ENCODE measurements at regions not wholly inside any gene's neighbourhood (a gene's known extent, or its start where the extent isn't known, plus 50 kb on each side); places are given as distances from the start of the nearest gene placed in this dataset.

DNA sequence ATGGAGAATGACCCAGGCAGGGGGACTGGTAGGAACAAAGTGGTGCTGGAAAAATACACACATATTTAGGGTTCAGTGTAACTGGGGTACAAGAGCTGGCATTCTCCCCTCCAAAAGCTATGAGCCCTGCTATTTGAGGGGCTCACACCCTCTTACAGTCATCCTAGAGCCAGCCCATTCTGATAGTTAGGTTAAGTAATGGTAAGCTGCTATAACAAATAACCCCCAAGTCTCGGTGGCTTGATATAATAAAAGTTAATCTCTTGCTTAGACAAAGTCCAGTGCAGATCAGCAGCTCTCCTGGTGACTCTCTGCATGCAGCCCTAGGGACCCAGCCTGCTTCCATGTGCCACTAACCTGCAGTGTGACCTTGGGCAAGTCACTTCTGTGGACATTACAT is 234.9 kb upstream of the HES1 start:
- TF ChIP-seq, protein P1, sequence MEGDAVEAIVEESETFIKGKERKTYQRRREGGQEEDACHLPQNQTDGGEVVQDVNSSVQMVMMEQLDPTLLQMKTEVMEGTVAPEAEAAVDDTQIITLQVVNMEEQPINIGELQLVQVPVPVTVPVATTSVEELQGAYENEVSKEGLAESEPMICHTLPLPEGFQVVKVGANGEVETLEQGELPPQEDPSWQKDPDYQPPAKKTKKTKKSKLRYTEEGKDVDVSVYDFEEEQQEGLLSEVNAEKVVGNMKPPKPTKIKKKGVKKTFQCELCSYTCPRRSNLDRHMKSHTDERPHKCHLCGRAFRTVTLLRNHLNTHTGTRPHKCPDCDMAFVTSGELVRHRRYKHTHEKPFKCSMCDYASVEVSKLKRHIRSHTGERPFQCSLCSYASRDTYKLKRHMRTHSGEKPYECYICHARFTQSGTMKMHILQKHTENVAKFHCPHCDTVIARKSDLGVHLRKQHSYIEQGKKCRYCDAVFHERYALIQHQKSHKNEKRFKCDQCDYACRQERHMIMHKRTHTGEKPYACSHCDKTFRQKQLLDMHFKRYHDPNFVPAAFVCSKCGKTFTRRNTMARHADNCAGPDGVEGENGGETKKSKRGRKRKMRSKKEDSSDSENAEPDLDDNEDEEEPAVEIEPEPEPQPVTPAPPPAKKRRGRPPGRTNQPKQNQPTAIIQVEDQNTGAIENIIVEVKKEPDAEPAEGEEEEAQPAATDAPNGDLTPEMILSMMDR (IDR thresholded peaks at IDR 0.05) = no peak
- TF ChIP-seq POLR2A (IDR thresholded peaks at IDR 0.05) (no peak), EP300 (IDR thresholded peaks at IDR 0.05) (no peak)
